GM18861 (cell line): ENCODE measurements at regions not wholly inside any gene's neighbourhood (a gene's known extent, or its start where the extent isn't known, plus 50 kb on each side); places are given as distances from the start of the nearest gene placed in this dataset.
"Not testable (repeated sequence)": the region's sequence is repeated elsewhere in the genome, so short reads cannot be mapped to it uniquely, and the experiment has no call there.

Experiments used
- ATAC-seq: cut with Tn5 transposase; IDR thresholded peaks from one replicate; pipeline ENCODE4 v1.9.1; 2021; ENCODE audit not compliant: unreplicated experiment

DNA sequence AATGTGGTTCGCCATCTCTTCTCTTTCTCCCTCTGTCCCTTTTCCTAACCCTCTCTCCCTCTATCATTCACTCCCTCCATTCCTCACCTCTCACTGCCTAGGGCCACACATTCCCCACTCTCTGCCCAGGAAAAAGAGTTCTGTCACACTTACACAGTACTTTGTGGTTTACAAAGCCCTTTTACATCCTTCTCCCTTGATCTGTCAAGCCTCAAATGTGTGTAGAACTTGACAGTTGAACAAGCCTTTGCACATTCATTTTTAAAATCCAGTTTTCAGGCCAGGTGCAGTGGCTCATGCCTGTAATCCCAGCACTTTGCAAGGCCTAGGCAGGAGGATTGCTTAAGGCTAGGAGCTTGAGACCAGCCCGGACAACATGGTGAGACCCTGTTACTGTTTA lies 156.3 kb downstream of the VSIG4 start:
- no peak for ATAC-seq

GRCh38 chrX:65879977-65880799 lies 159.7 kb downstream of the VSIG4 start:
- no peak for ATAC-seq

GRCh38 chrX:65878456-65878855 lies 161.4 kb downstream of the VSIG4 start:
- ATAC-seq: no peak

DNA sequence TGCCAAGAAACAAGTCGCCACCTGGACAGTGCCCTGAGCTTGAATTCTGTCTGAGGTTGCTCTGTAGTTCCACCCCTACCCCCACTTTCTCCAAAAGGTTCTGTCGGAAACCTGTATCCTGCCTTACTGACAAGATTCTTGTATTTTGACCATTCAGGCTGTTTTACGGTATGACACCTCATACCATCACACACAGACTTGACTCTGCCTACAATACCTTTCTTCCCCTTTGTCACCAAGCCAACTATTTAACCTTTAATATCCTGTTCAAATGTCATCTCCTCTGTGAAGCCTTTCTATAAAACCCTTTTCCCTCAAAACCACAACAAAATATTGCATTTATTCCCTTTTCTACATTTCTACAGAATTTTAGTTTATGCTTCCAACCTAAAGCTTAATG lies 161.9 kb downstream of the VSIG4 start:
- no peak for ATAC-seq

DNA sequence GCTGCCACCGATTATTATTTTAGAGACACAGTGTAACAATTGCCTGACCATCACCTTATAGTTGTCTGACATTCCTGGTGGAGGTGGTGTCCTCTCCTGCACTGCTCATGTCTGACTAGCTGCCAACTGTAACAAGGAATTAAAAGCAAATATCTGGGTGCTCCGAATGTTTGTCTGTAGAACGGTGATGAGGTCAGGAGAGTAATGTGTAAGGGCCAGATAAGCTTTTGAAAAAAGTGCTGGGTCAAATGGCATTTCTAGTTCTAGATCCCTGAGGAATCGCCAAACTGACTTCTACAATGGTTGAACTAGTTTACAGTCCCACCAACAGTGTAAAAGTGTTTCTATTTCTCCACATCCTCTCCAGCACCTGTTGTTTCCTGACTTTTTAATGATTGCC lies 164.3 kb downstream of the VSIG4 start:
- ATAC-seq: not testable (repeated sequence)

- ATAC-seq: no peak
Observed at GRCh38 chrX:65874765-65875164, 165.1 kb downstream of the VSIG4 start.

- ATAC-seq: no peak
Observed at GRCh38 chrX:65874110-65874509, 165.8 kb downstream of the VSIG4 start.

GRCh38 chrX:65873385-65873784 lies 166.5 kb downstream of the VSIG4 start:
- ATAC-seq: no peak

DNA sequence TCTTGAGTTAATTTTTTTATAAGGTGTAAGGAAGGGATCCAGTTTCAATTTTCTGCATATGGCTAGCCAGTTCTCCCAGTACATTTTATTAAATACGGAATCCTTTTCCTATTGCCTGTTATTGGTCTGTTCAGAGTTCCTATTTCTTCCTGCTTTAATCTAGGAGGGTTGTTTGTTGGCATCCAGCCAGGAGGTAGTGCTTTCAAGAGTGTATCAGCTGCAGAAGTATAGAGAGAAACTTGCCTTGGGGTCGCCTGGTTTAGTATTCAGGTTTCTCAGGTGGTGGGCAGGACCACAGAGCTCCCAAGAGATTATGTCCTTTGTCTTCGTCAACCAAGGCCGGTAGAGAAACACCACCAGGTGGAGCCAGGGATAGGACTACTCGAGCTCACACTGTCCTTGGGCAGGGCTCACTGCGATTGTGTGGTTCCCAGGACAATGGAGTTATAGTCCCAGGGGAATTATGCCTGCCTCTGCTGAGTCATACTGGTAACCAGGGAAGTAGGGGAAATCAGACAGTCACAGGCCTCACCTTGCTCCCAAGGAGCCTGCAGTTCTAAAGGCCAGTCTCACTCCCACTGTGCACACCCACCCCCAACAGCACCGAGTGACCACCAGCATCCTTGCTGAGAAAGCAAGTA lies 168.1 kb downstream of the VSIG4 start:
- peak; percentile 77 for ATAC-seq

DNA sequence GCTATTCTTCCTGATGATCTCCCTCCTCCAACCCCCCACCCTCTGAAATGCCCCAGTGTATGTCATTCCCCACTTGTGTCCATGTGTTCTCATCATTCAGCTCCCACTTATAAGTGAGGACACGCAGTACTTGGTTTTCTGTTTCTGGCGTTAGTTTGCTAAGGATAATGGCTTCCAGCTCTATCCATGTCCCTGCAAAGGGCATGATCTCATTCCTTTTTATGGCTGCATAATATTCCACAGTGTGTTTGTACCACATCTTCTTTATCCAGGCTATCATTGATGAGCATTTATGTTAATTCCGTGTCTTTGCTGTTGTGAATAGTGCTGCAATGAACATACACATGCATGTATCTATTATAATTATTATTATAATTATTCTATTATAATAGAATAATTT lies 169.3 kb downstream of the VSIG4 start:
- not testable (repeated sequence) for ATAC-seq

DNA sequence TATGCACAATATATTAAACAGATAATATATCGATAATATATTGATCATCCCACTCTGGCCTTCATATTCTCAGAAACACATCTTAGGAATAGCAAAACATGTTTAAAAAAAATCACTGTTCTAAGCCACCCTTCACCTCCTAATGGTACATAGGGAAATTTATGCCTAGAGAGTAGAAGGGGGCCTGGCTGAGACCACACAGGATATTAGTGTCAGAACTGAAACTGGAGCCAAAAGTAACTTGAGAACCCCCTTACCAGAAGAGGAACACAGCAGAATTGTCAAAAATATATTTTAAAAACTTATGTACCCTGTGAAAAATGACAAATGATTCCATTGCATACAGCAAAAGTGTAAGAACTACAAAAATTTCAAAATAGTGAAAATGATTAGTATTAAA lies 173.1 kb downstream of the VSIG4 start:
- ATAC-seq: no peak

GRCh38 chrX:65866146-65866545 lies 173.7 kb downstream of the VSIG4 start:
- ATAC-seq: peak; percentile 65

DNA sequence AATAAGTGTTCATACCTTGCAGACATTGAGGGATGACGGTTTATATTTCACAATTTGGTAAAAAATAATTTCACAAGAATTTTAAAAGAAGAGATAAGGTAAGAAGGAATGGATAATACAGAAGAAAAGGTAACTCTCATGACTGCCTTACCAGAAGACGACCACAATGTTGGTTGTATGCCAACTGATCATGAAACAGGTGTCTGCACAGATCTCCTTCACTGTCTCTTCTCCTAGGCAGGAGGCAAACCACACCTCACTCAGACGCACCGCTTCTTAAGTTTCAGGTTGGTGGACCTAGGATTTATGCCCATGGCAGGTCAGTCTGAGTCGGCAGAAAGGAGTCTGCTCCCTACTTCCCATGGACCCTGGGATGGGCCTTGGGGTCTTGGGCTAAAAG lies 177.2 kb downstream of the VSIG4 start:
- ATAC-seq: no peak

DNA sequence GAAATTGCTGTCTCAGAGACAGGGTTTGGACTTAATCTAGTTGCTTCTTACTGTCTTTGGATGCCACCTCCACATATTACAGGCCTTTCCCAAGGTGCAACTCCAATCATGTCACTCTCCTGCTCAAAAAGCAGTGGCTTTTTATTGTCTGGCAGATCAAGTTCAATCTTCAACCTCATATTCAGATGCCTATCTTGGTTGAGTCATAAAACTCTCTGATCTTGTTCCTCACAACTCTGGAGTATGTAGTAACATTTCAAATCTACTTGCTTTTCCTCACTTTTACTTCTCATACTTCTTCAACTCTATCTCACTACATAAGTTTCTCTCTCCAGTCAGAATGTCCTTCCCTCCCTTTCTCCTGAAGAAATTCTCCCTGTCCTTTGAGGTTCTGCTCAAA lies 180.6 kb downstream of the VSIG4 start:
- no peak for ATAC-seq

DNA sequence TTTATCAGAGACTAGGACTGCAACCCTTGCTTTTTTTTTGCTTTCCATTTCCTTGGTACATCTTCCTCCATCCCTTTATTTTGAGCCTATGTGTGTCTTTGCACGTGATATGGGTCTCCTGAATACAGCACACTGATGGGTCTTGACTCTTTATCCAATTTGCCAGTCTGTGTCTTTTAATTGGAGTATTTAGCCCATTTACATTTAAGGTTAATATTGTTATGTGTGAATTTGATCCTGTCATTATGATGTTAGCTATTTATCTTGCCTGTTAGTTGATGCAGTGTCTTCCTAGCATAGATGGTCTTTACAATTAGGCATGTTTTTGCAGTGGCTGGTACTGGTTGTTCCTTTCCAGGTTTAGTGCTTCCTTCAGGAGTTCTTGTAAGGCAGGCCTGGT lies 185.4 kb downstream of the VSIG4 start:
- not testable (repeated sequence) for ATAC-seq

- ATAC-seq: not testable (repeated sequence)
Observed at GRCh38 chrX:65851306-65851705, 183.9 kb downstream of the MSN start.

DNA sequence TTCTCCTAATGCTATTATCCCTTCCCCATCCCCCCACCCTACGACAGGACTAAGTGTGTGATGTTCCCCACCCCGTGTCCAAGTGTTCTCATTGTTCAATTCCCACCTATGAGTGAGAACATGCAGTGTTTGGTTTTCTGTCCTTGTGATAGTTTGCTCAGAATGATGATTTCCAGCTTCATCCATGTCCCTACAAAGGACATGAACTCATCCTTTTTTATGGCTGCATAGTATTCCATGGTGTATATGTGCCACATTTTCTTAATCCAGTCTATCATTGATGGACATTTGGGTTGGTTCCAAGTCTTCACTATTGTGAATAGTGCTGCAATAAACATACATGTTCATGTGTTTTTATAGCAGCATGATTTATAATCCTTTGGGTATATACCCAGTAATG lies 183.4 kb downstream of the MSN start:
- ATAC-seq: not testable (repeated sequence)

- ATAC-seq: no peak
Observed at GRCh38 chrX:65846974-65847373, 179.5 kb downstream of the MSN start.

- peak; percentile 51 for ATAC-seq
Observed at GRCh38 chrX:65841263-65841662, 173.8 kb downstream of the MSN start.

GRCh38 chrX:65838674-65839073 lies 171.2 kb downstream of the MSN start:
- no peak for ATAC-seq

GRCh38 chrX:65837875-65838549 lies 170.6 kb downstream of the MSN start:
- no peak for ATAC-seq

GRCh38 chrX:65831268-65831667 lies 163.8 kb downstream of the MSN start:
- ATAC-seq: no peak
